K562 (cell line): ENCODE measurements at regions not wholly inside any gene's neighbourhood (a gene's known extent, or its start where the extent isn't known, plus 50 kb on each side); places are given as distances from the start of the nearest gene placed in this dataset.

Source experiments
- ATAC-seq: fragments of 200-7000 bp; cut with Tn5 transposase; 3 replicates; pipeline ENCODE4 v1.9.1; 2020; ENCODE audit warnings: moderate library complexity
- BruUV-seq: library from RNA; stranded (reverse); fragments of 400-500 nt; replicated peaks from 2 replicates; lab custom pipeline; 2021; lab: Mats Ljungman, UMichigan
- CTCF ChIA-PET: fragments of 300-600 bp; formaldehyde crosslinking; extraction: SDS; loops from one replicate; lab custom pipeline; 2021; ENCODE audit warnings: low intra/inter-chr PET ratio; lab: Yijun Ruan, JAX
- POLR2A ChIA-PET: fragments of 300-600, 350-650 bp; sonication (Branson Sonifier 250); formaldehyde crosslinking; extraction: SDS; loops from one replicate; lab custom pipeline; 2021; ENCODE audit warnings: antibody characterized with exemption, inconsistent platforms; lab: Yijun Ruan, JAX
- DNase-seq, 4 experiments: peaks; one replicate each; pipeline versions ENCODE4 v3.0.0 to v3.0.0-alpha.2; 2011 to 2018; ENCODE audit warnings: low spot score in 3 of 4, mixed read lengths in 3 of 4; ENCODE audit errors: extremely low read depth in 1 of 4
- FAIRE-seq: peaks from 2 replicates; lab custom pipeline; 2011; peaks lifted over from hg19 to GRCh38; lab: Jason Lieb, UNC
- H2AFZ ChIP-seq: 2 replicates; pipeline ENCODE4 v1.6.0; 2011; ENCODE audit warnings: low read depth, low read length, control low read depth, inconsistent platforms
- H3K27ac ChIP-seq: fragments of 200-600 bp; 3 replicates; pipeline ENCODE4 v1.8.0; 2011; ENCODE audit warnings: low read depth, mild to moderate bottlenecking, control low read depth, inconsistent platforms, low read length, moderate library complexity, mixed read lengths; ENCODE audit errors: extremely low read depth
- H3K27me3 ChIP-seq, 2 experiments: fragments of 300-600 bp in 1 of 2; 2 replicates in 1 of 2; 3 replicates in 1 of 2; pipeline versions ENCODE4 v1.6.0 to v1.8.0; 2011; ENCODE audit warnings: inconsistent platforms in 2 of 2, low read length in 2 of 2, mild to moderate bottlenecking in 1 of 2, mixed read lengths in 1 of 2, moderate library complexity in 1 of 2; ENCODE audit not compliant: control insufficient read depth in 2 of 2, insufficient read depth in 2 of 2
- H3K36me3 ChIP-seq: fragments of 300-600 bp; 3 replicates; pipeline ENCODE4 v1.8.0; 2011; ENCODE audit warnings: mild to moderate bottlenecking, low read length, inconsistent platforms; ENCODE audit not compliant: control insufficient read depth, insufficient read depth
- H3K4me1 ChIP-seq, 2 experiments: fragments of 200-600 bp in 1 of 2; replicated peaks in 1 of 2; 2 replicates in 1 of 2; 3 replicates in 1 of 2; pipeline versions ENCODE4 v1.5.1 to v1.8.0; 2011; ENCODE audit warnings: inconsistent platforms in 2 of 2, low read length in 2 of 2, mild to moderate bottlenecking in 1 of 2, mixed read lengths in 1 of 2, moderate library complexity in 1 of 2; ENCODE audit not compliant: control insufficient read depth in 2 of 2, insufficient read depth in 2 of 2
- H3K4me2 ChIP-seq: 2 replicates; pipeline ENCODE4 v1.6.1; 2011; ENCODE audit warnings: low read length, control low read depth, inconsistent platforms, mixed read lengths; ENCODE audit not compliant: insufficient read depth
- H3K4me3 ChIP-seq: fragments of 200-600 bp; sonication (generic), shearing (Covaris generic); 2 replicates; pipeline ENCODE4 v1.5.1; 2016; ENCODE audit warnings: control low read depth, inconsistent platforms
- H3K79me2 ChIP-seq: fragments of 200-600 bp; 3 replicates; pipeline ENCODE4 v1.8.0; 2011; ENCODE audit warnings: low read length, inconsistent platforms; ENCODE audit not compliant: control insufficient read depth, insufficient read depth
- H3K9ac ChIP-seq, 2 experiments: 2 replicates each; pipeline versions ENCODE4 v1.6.0 to v1.6.1; 2011; ENCODE audit warnings: low read depth in 2 of 2, low read length in 2 of 2, control low read depth in 1 of 2, inconsistent platforms in 1 of 2, mild to moderate bottlenecking in 1 of 2, mixed read lengths in 1 of 2; ENCODE audit not compliant: insufficient read depth in 1 of 2
- H3K9me1 ChIP-seq: one replicate; pipeline ENCODE4 v1.6.0; 2011; ENCODE audit warnings: inconsistent platforms, mild to moderate bottlenecking, low read length, moderate library complexity; ENCODE audit not compliant: control insufficient read depth, insufficient read depth
- H3K9me3 ChIP-seq: replicated peaks from 2 replicates; pipeline ENCODE4 v1.5.1; 2011; ENCODE audit warnings: low read depth, low read length, inconsistent platforms; ENCODE audit not compliant: control insufficient read depth, insufficient read depth
- H4K20me1 ChIP-seq: replicated peaks from 2 replicates; pipeline ENCODE4 v1.6.1; 2011; ENCODE audit warnings: low read length, inconsistent platforms, mixed read lengths; ENCODE audit not compliant: control insufficient read depth, insufficient read depth
- EP400 ChIP-seq: fragments of 450-650 bp; IDR thresholded peaks from 2 replicates; pipeline ENCODE4 v1.6.1; 2017; ENCODE audit warnings: antibody characterized with exemption, mild to moderate bottlenecking, moderate library complexity
- HDAC8 ChIP-seq: fragments of 450-650 bp; IDR thresholded peaks from 2 replicates; pipeline ENCODE4 v1.6.1; 2016; ENCODE audit warnings: mild to moderate bottlenecking, missing genetic modification characterization, moderate library complexity, missing compliant biosample characterization
- NFE2 ChIP-seq: IDR thresholded peaks from 2 replicates; pipeline ENCODE4 v1.6.1; 2014; ENCODE audit warnings: antibody characterized with exemption, low read depth
- SAFB2 ChIP-seq: fragments of 200-400 bp; formaldehyde crosslinking; IDR thresholded peaks from 2 replicates; pipeline ENCODE4 v1.6.1; 2018; ENCODE audit warnings: borderline replicate concordance, low read length, low read depth, moderate library complexity; ENCODE audit not compliant: severe bottlenecking
- ZNF280B ChIP-seq: fragments of 250-450 bp; sonication (Bioruptor Pico); IDR thresholded peaks from 2 replicates; pipeline ENCODE4 v1.5.1; 2021; ENCODE audit warnings: mild to moderate bottlenecking
- ZNF398 ChIP-seq: fragments of 250-450 bp; sonication (Bioruptor Pico); IDR thresholded peaks from 2 replicates; pipeline ENCODE4 v1.8.0; 2021; ENCODE audit warnings: moderate library complexity, mild to moderate bottlenecking, inconsistent platforms
- ZNF740 ChIP-seq, 3 experiments: fragments of 200-800 bp in 1 of 3; sonication (Bioruptor generic) in 1 of 3; sonication (generic) in 1 of 3; formaldehyde crosslinking in 1 of 3; IDR thresholded peaks; 2 replicates each; pipeline versions ENCODE4 v1.6.1 to v1.8.0; 2016 to 2022; ENCODE audit warnings: mild to moderate bottlenecking in 2 of 3, missing compliant biosample characterization in 2 of 3, missing genetic modification characterization in 2 of 3, missing genetic modification reagents in 1 of 3
- ZNF766 ChIP-seq: fragments of 200-800 bp; sonication (Bioruptor generic); conservative IDR thresholded peaks from 2 replicates; pipeline ENCODE4 v1.6.1; 2016; ENCODE audit warnings: missing genetic modification characterization, missing compliant biosample characterization
- ZZZ3 ChIP-seq: fragments of 450-650 bp; IDR thresholded peaks from 2 replicates; pipeline ENCODE4 v1.6.1; 2016; ENCODE audit warnings: antibody characterized with exemption, mild to moderate bottlenecking, moderate library complexity
- WGBS: fragments of 100-300 bp; shearing (Covaris generic); methylation state at CpG from one replicate; pipeline ENCODE4 v1.1.6; 2016; ENCODE audit warnings: low coverage, mixed read lengths; ENCODE audit not compliant: insufficient coverage; ENCODE audit errors: missing lambda C conversion rate; 5-methylcytosine and 5-hydroxymethylcytosine counted together
- in situ Hi-C: fragments of 300-500 bp; cut with MboI; formaldehyde crosslinking; loops from 4 replicates; pipeline ENCODE4 v1.15.0; 2018; ENCODE audit warnings: inconsistent platforms, mixed read lengths
- intact Hi-C: fragments of 100-400 bp; cut with micrococcal nuclease; formaldehyde crosslinking; loops from 2 replicates; pipeline ENCODE4 v1.14.2; 2022

- DNase-seq (no peak), FAIRE-seq (no peak), ATAC-seq (no peak)
- TF ChIP-seq EP400 (no peak), ZNF766 (no peak), SAFB2 (no peak)
- Histone ChIP-seq H3K4me2 (no peak overlapping the region), H3K9me1 (no peaks in the 10 kb centered on the region), H3K27me3 (no peaks in the 10 kb centered on the region), H3K27ac (no peak overlapping the region), H4K20me1 (no peaks in the 10 kb centered on the region), H2AFZ (no peak overlapping the region), H3K79me2 (no peaks in the 10 kb centered on the region), H3K36me3 (no peaks in the 10 kb centered on the region), H3K9me3 (peaks cover 1% of the 10 kb centered on the region; the same call in 1 of the 2 replicates), H3K4me3 (no peak overlapping the region), H3K9ac (no peak overlapping the region), H3K4me1 (no peaks in the 10 kb centered on the region)
- no TSS peak for BruUV-seq
- intact Hi-C loops (no loop called here), in situ Hi-C loops (no loop called here)
- POLR2A ChIA-PET = no interaction called here
- CTCF ChIA-PET = no interaction called here
These were observed 797.6 kb downstream of the ADGRL2 start for GRCh38 chr1:82598337-82598736.

- no peak for TF ChIP-seq ZZZ3
- TF ChIP-seq ZNF280B = no peak
- no peak for TF ChIP-seq HDAC8
- no peak for TF ChIP-seq ZNF740 (CRISPR knock-in tag; IDR thresholded peaks at IDR 0.05)
- no peak for TF ChIP-seq ZNF740 (tag; IDR thresholded peaks at IDR 0.05)
- TF ChIP-seq NFE2 = no peak
- TF ChIP-seq ZNF398 (CRISPR knock-in tag) = no peak
- Histone ChIP-seq H3K9ac (no peak overlapping the region), H3K36me3 (no peaks in the 10 kb centered on the region), H3K4me2 (no peak overlapping the region), H3K27ac (no peak overlapping the region), H3K79me2 (no peaks in the 10 kb centered on the region), H3K4me3 (no peak overlapping the region), H3K9me1 (no peaks in the 10 kb centered on the region), H3K27me3 (no peaks in the 10 kb centered on the region), H2AFZ (no peak overlapping the region), H3K4me1 (no peaks in the 10 kb centered on the region), H3K9me3 (peaks cover 1% of the 10 kb centered on the region; the same call in 1 of the 2 replicates), H4K20me1 (no peaks in the 10 kb centered on the region)
- intact Hi-C loops = no loop called here
- DNase-seq (no peak), ATAC-seq (no peak), FAIRE-seq (no peak)
- WGBS = 4% methylated on average over 3 of the region's 3 CpGs
- ChIA-PET POLR2A (no interaction called here), CTCF (no interaction called here)
- in situ Hi-C loops = no loop called here
- BruUV-seq = no TSS peak
These were observed 796.9 kb downstream of the ADGRL2 start for GRCh38 chr1:82597649-82598048.
